VCaP (cell line): ENCODE measurements at regions not wholly inside any gene's neighbourhood (a gene's known extent, or its start where the extent isn't known, plus 50 kb on each side); places are given as distances from the start of the nearest gene placed in this dataset.

Experiments
- H3K27ac ChIP-seq: fragments of 450-650 bp; 2 replicates; pipeline ENCODE4 v1.5.1; 2017
- TF ChIP-seq, protein P1 (sequence below): fragments of 450-650 bp; conservative IDR thresholded peaks from 2 replicates; pipeline ENCODE4 v1.5.1; 2017; ENCODE audit warnings: mild to moderate bottlenecking, moderate library complexity

DNA sequence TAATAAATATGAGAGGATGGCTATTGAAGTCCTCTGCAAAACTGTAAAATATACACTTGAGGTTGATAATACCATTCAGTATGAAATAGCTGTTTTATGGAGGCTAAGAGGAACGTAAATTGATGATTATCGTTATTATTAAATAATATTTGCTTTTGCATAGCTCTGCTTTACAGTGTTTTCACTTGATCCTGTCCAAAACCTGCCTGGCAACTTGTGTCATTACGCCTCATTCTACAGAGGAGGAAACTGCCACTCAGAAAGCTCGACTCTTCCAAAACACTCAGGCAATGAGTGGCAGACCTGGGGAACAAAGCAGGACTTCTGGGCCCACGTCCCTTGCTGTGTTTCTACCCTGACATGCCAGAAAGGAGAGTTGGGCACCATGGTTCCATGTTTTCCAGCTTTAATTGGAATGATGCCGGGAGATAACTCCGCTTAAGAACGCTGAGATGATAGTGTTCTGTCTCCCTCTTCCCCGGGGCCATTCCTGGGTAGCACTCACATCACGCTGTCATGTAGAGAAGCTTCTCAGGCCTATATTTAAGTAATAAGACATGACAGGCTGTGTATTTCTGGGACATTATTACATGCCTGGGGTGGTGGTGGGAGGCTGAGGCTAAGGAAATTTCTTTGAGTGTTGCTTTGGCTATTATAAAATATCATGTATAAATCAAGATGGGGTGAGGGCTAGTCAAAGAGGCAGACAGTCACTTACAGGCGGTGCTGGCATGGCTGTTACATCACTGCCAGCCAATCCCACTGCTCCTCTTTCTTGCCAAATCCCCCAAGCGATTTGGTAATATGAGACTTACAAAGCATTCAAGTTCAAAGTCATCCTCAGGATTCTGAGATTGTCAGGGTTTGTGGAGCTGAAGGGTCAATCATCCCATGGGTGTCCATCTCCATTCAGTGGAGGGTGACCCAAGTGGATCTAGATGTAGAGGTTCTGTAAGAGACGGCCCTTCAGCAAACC, 501.7 kb downstream of the INSC start:
- TF ChIP-seq, protein P1, sequence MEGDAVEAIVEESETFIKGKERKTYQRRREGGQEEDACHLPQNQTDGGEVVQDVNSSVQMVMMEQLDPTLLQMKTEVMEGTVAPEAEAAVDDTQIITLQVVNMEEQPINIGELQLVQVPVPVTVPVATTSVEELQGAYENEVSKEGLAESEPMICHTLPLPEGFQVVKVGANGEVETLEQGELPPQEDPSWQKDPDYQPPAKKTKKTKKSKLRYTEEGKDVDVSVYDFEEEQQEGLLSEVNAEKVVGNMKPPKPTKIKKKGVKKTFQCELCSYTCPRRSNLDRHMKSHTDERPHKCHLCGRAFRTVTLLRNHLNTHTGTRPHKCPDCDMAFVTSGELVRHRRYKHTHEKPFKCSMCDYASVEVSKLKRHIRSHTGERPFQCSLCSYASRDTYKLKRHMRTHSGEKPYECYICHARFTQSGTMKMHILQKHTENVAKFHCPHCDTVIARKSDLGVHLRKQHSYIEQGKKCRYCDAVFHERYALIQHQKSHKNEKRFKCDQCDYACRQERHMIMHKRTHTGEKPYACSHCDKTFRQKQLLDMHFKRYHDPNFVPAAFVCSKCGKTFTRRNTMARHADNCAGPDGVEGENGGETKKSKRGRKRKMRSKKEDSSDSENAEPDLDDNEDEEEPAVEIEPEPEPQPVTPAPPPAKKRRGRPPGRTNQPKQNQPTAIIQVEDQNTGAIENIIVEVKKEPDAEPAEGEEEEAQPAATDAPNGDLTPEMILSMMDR, result no peak
- peak overlapping the region; percentile 71 for H3K27ac ChIP-seq

DNA sequence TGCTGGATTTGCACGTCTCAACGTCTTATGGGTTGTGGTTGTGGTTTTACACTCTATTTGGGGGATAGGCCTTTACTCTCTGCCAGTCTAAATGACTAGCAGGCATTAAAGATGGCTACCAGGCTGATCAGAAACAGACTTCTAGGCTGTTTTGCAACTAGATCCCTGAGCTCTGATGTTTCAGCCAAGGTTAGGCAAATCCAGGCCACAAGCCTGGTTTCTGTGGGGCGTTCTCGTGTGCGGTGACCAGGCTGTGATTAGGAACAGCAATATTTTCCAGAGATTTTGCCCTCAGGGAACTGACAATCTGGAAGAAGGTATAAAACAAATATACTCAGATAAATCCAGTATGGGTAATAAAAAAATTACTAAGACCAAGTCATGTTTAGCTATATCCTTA, 502.4 kb downstream of the INSC start:
- peak overlapping the region; percentile 71 for H3K27ac ChIP-seq

DNA sequence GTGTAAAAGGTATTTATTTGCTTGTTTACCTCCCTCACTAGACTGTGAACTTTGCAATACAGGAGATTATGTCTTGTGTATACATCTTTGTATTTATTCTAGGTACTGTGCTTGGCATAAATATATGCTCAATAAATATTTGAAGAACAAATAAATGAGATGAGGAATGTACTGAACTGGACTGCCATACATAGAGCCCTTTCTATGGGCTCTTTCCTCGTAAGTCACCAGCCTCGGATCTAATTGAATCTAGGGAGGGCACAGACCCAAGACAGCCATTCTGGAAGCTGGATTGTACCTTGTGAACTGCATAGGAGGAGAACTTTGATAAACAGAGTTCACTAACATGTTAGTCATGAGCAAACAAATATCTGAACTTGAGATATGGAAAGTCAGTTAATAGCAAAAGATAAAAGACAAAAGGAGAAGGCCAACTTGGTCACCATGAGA, 503.9 kb downstream of the INSC start:
- TF ChIP-seq, protein P1, result no peak

More for the DNA sequence above, 502.4 kb downstream of the INSC start:
- TF ChIP-seq, protein P1, result no peak

DNA sequence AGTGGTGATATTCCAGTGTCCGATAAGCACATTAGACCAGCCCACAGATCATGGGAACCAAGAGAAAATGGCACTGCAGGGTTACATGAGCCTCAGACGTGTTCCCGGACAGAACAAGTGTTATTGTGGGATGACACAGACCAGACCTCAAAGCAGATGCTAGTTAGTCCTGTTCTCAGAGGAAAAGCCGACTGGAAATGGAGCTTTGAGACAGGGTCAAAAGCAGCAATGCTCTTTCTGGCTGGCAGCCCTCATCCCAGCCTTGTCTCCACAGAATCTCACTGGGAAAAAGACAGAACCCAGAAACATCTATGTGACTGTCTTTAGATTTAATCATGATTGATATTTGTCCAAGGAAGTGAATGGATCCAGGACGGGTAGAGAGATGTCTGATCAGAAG, 506.8 kb downstream of the INSC start:
- TF ChIP-seq, protein P1, result no peak
- no peak overlapping the region; the same call in 1 of the 2 replicates for H3K27ac ChIP-seq

More for the DNA sequence above, 503.9 kb downstream of the INSC start:
- H3K27ac ChIP-seq, result peak overlapping the region; percentile 71

DNA sequence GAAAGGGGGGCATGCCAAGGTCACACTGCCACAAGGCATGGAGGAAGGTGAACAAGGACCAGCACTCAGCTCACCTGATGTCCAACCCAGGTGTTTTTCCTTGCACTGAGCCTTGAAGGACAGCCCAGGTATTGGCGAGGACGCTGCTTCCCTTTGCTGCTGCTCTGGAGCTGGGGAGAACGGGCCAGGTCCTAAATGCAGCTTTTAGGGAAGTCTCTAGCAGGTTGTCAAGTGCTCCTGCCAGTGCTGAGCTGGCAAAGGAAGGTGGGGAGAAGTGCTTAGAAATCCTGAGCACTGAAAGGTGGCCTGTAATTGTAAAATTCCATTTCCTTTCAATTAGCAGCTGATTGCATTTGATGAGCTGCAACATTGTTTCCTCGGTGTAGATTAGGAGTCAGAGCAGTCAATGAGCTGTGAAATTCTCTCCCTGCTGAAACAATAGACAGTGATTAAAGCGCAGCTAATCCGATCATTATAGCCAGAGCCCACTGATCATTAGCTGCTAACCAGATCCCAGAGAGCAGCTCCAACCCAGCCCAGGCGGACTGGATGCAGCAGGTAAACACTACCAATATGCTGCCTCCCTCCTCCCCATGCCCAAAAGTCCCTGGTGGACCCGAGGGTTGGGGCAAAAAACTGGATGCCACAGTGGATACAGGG, 507.6 kb downstream of the INSC start:
- no peak overlapping the region for H3K27ac ChIP-seq
- TF ChIP-seq, protein P1, result no peak

DNA sequence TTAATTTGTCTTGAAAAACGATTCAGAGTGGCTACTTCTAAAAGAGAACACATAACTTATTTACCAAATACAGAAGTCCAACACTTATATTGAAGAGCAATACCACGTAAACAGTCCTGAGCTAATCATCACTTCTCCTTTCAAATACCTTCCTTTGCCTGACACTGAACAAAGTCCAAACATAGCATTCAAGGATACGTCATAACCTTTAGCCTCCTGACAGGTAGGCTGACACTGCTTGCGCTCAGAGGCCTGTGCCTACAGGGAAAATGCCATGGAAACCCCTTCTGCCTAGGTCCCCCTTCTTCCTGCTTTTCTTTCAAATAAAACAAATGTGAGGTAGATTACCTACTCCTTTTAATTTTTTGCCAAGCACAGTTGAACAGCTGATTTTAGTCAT, 510.0 kb downstream of the INSC start:
- TF ChIP-seq, protein P1, result no peak
- no peak overlapping the region for H3K27ac ChIP-seq

DNA sequence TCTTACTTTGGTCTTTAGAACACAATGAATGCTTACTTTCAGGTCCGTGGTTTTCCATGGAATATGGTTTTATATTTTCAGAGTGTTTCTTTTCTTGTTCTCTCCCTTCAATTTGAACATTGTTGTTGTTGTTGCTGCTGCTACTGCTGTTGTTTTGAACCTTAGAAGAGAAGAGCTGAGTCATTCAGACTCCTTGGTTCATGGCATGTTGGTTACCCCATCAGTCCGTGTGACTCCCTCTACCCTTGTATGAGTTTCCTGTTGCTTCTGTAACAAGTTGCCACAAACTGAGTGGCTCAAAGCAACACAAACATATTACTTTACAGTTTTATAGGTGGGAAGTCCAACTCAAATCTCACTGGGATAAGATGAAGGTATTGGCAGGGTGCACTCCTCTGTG, 511.0 kb downstream of the INSC start:
- H3K27ac ChIP-seq, result no peak overlapping the region
- TF ChIP-seq, protein P1, result no peak
